NCI-H524 (cell line): ENCODE measurements at regions not wholly inside any gene's neighbourhood (a gene's known extent, or its start where the extent isn't known, plus 50 kb on each side); places are given as distances from the start of the nearest gene placed in this dataset.
A peak's percentile ranks its signal among the peaks of the same experiment; 100 is the strongest.

Source experiments
- DNase-seq, 2 experiments: peaks; one replicate each; lab custom pipeline; 2025; lab: John Stamatoyannopoulos, UW

DNA sequence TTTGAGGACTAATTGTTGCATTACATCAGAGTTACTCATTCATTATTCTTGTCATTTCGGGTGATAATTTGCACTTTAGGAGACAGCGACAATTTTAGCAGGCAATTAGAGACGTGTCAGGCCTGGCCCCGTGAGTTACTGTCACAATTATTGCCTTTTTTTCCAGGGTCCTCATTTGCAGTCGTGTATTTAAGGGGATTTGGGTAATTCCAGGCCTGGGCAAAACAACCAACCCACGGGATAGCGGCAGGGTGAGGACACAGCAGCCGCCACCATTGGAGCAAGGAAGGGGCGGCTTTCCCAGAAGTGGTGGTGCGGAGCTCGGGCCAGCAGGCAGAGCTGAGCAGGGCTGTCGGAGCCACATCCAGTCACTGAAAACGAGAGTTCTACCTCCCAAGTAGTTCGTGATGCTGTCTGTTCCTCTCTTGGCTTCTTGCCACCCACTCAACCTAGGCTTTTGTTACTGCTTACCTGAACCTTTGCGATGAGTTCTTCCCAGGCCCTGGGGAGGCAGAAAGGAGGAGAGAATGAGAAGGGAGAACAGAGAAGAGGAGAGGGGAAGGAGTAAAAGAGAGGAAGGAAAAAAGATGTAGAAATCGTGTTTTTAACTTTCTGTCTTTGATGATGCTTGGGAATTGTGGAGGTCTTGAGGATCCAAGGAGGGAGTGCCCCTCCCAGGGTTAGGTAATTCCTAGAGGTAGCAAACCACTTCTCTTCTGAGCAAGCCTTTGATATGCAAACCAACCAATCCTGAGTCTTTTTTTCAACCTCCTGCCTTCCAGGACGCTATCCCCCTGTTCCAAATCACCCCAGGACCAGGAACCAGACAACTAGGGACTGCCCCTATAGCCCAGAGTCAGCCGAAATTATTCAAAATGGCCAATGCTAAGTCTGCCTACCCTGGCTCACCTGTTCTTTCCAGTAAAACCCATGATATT, 236.1 kb downstream of the MIAT start:
- peak in 1 of 2 experiments; percentile 51 for DNase-seq

DNA sequence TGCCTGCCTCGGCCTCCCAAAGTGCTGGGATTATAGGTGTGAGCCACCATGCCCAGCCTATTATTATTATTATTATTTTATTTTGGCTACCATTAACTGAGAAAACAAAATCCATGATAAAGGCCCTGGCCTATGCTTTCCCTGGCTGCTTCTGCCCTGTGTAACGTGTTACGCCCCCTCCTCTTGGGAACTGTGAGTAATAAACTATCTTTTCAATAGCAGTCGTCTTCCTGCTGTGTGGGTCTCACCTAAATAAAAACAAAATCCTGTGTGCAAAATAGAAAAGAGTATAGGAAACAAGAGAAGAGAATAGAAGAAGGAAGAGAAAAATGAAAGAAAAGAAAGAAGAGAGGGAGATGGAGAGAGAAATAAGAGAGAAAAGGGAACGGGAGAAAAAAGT, 237.0 kb downstream of the MIAT start:
- DNase-seq, result no peak

DNA sequence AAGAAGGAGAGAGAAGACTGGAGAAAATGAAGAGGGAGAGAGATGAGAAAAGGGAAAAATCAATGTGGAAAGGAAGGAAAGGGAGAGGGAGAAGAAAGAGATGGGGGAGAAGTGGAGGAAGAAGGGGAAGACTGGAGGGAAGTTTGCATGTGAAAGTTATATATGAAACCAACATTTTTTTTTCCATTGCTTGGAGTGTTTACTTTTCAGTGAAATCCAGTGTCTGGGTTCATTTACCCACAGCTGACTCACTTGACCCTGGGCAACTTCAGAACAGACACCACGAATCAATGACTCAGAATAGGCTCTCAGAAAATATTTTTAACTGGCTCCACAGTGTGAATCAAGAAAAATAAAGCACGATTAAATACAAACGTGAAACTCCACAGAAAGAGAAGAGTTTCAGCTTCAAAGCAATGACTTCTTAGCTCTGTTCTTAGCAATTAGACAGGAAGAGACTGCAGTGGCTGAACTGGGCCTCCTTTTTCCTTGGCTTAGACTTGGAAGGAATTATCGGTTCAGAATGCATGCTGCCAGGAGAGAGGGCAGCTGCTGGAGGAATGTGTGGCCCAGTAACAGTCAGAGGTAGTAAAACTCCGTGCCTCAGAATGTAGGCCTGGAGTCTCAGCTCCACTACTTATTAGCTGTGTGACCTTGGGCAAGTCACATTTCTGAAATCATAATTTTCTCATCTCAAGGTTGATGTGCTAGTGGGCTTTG, 237.5 kb downstream of the MIAT start:
- DNase-seq, result no peak

GRCh38 chr22:26897384-26897783, 240.0 kb downstream of the MIAT start:
- DNase-seq, result no peak

DNA sequence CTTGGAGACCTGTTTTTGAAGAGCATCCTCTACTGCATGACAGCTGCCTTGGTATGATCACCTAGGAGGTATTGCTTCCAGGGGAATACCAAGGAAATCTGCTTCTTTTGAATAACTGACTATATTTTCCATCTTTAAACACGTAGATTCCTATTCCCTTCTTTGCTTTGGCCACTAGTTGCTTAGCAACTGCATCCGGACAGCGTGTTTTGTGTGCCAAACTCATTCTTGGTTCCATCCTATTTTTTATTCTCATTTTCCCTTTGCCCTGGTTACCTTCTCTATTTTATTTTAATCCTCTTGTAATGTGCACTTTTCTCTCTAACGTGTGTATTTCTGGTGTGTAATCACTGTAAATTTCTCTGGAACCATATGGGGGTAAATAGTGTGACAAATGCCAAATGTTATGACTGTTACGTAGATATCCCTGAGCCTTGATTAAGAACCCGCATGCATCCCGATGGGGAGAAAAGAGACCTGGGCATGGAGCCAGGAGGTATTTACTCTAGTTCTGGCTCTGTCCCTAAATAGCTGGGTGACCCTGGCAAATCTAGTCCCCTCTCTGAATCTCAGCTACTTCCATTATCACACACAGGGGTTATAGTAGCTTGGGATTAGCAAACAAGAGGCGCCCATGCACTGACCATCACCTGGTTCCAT, 241.7 kb downstream of the MIAT start:
- peak in 1 of 2 experiments; percentile 6 for DNase-seq

DNA sequence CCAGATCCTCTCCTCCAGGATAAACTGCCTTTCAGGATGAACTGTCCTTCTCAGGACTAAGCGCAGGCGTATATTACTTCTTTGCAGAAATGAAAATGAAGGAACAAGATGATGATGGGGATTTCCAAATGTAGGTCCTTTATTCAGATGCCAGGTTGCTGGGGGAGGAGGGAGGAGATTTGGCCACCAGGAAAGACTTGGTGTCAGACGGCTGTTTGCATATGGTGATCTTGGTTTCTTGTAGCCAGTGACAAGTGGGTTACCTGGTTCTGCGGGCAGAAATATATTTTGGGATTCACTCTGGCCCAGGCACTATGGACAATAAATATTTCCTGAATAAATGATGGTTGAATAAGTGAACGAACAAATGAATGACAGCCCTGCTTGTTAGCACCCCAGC, 243.4 kb downstream of the MIAT start:
- no peak for DNase-seq

- DNase-seq, result no peak
Measured at GRCh38 chr22:26901198-26901816, 243.9 kb downstream of the MIAT start.

DNA sequence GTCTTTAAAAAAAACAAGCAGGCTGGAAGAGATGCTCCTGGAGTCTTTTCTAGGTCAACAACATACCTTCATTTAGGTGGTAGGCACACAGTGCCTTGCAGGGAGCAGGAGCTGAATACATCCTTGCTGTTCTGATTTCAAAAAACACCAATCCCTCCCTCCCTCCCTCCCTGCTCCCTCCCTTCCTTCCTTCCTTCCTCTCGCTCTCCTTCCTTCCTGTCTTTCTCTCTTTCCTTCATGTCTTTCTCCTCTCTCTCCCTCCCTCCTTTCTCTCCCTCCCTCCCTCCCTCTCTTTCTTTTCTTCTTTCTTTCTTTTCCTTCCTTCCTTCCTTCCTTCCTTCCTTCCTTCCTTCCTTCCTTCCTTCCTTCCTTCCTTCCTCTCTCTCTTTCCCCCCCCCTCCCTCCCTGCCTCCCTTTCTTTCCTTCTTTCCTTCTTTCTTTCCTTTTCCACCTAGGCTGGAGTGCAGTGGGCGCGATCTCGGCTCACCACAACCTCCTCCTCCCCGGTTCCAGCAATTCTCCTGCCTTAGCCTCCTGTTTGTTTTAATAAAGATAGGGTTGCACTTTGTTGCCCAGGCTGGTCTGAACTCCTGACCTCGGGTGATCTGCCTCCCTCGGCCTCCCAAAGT, 245.1 kb downstream of the MIAT start:
- no peak for DNase-seq

GRCh38 chr22:26903030-26903856, 245.9 kb downstream of the MIAT start:
- DNase-seq, result peak; percentile 78 to 82

DNA sequence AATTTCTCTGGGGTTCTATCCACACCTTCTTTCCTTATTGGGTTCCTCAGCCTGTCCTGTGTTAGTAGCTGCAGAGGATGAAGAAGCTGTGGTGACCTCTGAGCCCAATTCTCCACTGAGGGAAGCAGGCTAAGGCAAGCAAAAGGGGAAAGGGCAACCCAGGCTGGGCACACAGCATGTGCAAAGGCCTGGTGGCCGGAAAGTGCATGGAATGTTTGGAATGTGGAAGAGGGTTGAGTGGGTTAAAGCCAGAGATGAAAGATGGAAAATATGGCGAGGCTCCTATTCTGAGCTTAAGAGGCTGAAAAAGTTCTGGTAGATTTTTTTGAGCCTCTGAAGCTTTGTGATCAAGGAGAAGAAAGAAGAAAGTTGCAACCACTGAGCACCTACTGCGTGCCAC, 247.1 kb downstream of the MIAT start:
- DNase-seq, result no peak

DNA sequence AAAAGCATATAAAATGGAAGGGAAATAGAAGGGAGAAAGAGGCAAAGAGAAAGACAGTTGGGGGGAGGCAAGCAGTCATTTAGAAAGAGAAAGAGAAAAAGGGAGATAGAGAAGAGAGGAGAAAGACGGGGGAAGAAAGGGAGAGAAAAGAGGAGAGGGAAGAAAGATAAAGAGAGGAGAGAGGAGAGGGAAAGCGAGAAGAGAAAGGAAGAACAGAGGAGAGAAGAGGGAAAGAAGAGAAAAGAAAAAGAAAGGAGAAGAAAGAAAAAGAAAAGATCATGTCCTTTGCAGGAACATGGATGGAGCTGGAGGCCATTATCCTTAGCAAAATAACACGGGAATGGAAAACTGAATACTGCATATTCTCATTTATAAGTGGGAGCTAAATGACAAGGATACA, 247.7 kb downstream of the MIAT start:
- DNase-seq, result no peak

GRCh38 chr22:26905640-26906039, 248.3 kb downstream of the MIAT start:
- no peak for DNase-seq

DNA sequence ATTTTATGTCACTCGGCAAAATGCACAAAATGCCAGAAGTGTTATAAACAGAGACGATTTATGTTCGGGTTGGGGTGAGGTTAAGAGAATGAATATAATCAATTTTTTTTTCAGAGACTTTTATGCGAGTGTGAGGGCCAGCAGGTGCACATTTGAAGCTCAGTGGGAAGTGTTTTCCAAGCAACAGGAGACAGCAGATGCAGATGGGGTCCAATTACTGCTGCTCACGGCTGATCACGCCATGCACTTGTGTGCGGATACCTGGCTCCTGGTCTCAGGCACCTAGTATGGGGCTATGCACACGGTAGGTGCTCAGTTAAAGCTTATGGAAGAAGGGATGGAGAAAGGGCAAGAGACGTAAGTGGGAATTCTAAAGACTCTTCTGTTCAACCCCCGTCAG, 249.1 kb downstream of the MIAT start:
- DNase-seq, result peak in 1 of 2 experiments; percentile 35

GRCh38 chr22:26907366-26907765, 250.0 kb downstream of the MIAT start:
- DNase-seq, result no peak

DNA sequence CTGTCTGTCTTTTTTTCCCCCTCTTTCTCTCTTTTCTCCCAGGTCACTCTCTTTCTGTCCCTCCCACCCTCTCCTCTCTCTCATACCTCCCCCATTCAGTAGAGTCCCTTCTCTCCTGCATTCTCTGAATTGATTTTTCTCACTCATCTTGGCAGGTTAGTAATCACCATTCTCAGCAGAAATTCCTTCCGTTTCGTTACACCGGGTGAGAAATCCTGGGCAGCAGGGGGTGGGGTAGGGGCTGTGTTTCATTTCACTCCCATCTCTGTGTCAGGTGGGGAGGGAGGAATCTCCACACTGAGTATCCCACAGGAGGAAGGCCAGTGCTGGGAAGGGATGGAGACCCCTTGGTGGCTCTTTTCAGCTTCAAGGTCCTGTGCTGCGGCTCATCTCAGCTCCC, 253.5 kb downstream of the MIAT start:
- DNase-seq, result no peak

- DNase-seq, result no peak
Measured at GRCh38 chr22:26912655-26913345, 255.4 kb downstream of the MIAT start.

DNA sequence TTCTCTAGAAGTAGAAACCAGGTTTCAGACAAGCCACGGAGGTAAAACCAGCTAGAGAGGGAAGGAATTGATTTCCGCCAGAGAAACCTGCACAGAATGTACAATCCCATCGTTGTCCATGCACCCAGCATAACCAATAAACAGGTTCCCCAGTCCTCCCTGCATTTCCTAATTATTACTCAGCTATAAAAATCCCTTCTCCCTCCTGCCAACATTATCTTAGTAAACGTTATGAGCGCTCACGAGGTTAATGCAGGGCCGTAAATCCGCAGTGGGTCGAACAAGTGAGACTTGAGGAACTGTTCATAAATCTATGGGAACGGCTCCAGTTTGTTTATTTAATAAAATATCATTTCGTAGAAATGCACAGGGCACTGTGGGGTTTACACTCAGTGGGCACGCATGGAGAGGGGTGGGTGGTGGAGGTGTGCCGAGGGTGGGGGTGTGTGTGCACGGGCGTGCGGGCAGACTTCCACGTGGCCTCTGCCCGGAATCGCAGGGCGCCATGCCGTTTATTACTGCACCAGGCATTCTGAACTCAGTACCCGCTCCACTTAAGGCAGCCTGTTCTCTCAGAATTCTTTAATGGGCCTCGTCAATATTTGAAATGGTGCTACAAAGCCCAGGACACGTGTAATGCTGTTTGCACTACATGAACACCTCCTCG, 257.3 kb downstream of the MIAT start:
- DNase-seq, result no peak

- no peak for DNase-seq
Measured at GRCh38 chr22:26916236-26916635, 258.8 kb downstream of the MIAT start.

GRCh38 chr22:26918226-26918625, 260.8 kb downstream of the MIAT start:
- DNase-seq, result no peak

DNA sequence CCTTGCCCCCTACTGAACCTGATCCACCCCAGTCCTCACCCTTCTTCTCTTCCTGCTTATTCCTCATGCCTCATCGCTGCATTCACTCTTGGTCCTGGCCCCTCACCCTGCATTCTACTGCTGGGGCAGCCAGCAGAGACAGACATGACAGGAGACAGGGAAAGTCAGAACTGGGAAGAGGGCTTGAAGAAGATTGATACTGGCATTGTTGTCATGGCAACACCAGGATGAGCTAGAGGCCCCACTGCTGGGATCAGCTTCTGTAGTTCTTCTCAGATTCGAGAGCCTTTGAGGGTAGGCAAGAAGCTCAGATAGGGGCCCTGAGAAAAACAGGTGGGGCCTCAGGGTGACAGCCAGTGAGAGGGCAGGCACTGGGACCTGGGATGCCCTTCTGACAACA, 264.3 kb downstream of the MIAT start:
- DNase-seq, result peak; percentile 9 to 56
